ENCODE measurements at regions not wholly inside any gene's neighbourhood (a gene's known extent, or its start where the extent isn't known, plus 50 kb on each side); places are given as distances from the start of the nearest gene placed in this dataset.

DNA sequence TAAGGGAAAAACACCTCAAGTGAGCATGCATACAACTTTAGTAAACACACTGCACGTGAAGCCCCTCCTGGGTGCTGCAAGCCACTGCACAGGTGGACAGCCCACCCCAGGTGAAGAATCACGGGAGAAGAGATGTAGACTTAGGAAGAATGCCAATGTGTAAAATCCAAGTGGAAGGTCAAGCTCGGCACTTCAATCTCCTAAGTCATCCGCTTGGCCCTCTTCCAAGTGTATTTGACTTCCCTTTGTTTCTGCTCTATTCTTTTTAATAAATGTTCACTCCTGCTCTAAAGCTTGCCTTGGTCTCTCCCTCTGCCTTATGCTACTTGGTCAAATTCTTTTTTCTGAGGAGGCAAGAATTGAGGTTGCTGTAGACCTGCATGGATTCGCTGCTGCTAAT, 316.6 kb downstream of the EDEM1 start:
- no peak for ATAC-seq
- TF ChIP-seq CSRNP3 (CRISPR knock-in tag; IDR thresholded peaks at IDR 0.05) = no peak
- TF ChIP-seq ZFP30 (CRISPR knock-in tag; IDR thresholded peaks at IDR 0.05) = no peak
- TF ChIP-seq CSDC2 (CRISPR knock-in tag; IDR thresholded peaks at IDR 0.05) = no peak
- no peak for TF ChIP-seq CREB5 (CRISPR knock-in tag; IDR thresholded peaks at IDR 0.05; ENCODE audit: low read depth)
- no peak for TF ChIP-seq PPARA (CRISPR knock-in tag; IDR thresholded peaks at IDR 0.05; ENCODE audit: borderline replicate concordance)
- TF ChIP-seq, protein P1, sequence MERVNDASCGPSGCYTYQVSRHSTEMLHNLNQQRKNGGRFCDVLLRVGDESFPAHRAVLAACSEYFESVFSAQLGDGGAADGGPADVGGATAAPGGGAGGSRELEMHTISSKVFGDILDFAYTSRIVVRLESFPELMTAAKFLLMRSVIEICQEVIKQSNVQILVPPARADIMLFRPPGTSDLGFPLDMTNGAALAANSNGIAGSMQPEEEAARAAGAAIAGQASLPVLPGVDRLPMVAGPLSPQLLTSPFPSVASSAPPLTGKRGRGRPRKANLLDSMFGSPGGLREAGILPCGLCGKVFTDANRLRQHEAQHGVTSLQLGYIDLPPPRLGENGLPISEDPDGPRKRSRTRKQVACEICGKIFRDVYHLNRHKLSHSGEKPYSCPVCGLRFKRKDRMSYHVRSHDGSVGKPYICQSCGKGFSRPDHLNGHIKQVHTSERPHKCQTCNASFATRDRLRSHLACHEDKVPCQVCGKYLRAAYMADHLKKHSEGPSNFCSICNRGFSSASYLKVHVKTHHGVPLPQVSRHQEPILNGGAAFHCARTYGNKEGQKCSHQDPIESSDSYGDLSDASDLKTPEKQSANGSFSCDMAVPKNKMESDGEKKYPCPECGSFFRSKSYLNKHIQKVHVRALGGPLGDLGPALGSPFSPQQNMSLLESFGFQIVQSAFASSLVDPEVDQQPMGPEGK (CRISPR knock-in tag; IDR thresholded peaks at IDR 0.05; ENCODE audit: borderline replicate concordance) = no peak
- TF ChIP-seq TOX (CRISPR knock-in tag; IDR thresholded peaks at IDR 0.05; ENCODE audit: borderline replicate concordance) = no peak
- no peak for TF ChIP-seq ZC3H10 (CRISPR knock-in tag; IDR thresholded peaks at IDR 0.05)
- no peak for TF ChIP-seq ISL1 (CRISPR knock-in tag; IDR thresholded peaks at IDR 0.05)
- TF ChIP-seq BACH2 (CRISPR knock-in tag; IDR thresholded peaks at IDR 0.05; ENCODE audit: borderline replicate concordance) = no peak
- TF ChIP-seq SNAI2 (CRISPR knock-in tag; IDR thresholded peaks at IDR 0.05) = no peak
- TF ChIP-seq ZFP3 (CRISPR knock-in tag; IDR thresholded peaks at IDR 0.05) = no peak
- TF ChIP-seq GLIS3 (CRISPR knock-in tag; IDR thresholded peaks at IDR 0.05) = no peak
- TF ChIP-seq TCF4 (CRISPR knock-in tag; IDR thresholded peaks at IDR 0.05; ENCODE audit: borderline replicate concordance) = no peak
- no peak for TF ChIP-seq ZNF565 (CRISPR knock-in tag; conservative IDR thresholded peaks at IDR 0.05; ENCODE audit: low read depth)
- TF ChIP-seq, protein P2, sequence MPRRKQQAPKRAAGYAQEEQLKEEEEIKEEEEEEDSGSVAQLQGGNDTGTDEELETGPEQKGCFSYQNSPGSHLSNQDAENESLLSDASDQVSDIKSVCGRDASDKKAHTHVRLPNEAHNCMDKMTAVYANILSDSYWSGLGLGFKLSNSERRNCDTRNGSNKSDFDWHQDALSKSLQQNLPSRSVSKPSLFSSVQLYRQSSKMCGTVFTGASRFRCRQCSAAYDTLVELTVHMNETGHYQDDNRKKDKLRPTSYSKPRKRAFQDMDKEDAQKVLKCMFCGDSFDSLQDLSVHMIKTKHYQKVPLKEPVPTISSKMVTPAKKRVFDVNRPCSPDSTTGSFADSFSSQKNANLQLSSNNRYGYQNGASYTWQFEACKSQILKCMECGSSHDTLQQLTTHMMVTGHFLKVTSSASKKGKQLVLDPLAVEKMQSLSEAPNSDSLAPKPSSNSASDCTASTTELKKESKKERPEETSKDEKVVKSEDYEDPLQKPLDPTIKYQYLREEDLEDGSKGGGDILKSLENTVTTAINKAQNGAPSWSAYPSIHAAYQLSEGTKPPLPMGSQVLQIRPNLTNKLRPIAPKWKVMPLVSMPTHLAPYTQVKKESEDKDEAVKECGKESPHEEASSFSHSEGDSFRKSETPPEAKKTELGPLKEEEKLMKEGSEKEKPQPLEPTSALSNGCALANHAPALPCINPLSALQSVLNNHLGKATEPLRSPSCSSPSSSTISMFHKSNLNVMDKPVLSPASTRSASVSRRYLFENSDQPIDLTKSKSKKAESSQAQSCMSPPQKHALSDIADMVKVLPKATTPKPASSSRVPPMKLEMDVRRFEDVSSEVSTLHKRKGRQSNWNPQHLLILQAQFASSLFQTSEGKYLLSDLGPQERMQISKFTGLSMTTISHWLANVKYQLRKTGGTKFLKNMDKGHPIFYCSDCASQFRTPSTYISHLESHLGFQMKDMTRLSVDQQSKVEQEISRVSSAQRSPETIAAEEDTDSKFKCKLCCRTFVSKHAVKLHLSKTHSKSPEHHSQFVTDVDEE (CRISPR knock-in tag; IDR thresholded peaks at IDR 0.05) = no peak

GRCh38 chr3:5505163-5505562, 317.7 kb downstream of the EDEM1 start:
- no peak for TF ChIP-seq GLIS3 (CRISPR knock-in tag; IDR thresholded peaks at IDR 0.05)
- TF ChIP-seq, protein P1 (CRISPR knock-in tag; IDR thresholded peaks at IDR 0.05; ENCODE audit: borderline replicate concordance) = no peak
- no peak for TF ChIP-seq CREB5 (CRISPR knock-in tag; IDR thresholded peaks at IDR 0.05; ENCODE audit: low read depth)
- TF ChIP-seq ZNF8 (CRISPR knock-in tag; IDR thresholded peaks at IDR 0.05) = no peak
- no peak for TF ChIP-seq CSDC2 (CRISPR knock-in tag; IDR thresholded peaks at IDR 0.05)
- no peak for TF ChIP-seq ZFP30 (CRISPR knock-in tag; IDR thresholded peaks at IDR 0.05)
- TF ChIP-seq ESRRG (CRISPR knock-in tag; IDR thresholded peaks at IDR 0.05) = no peak
- TF ChIP-seq ZNF70 (CRISPR knock-in tag; IDR thresholded peaks at IDR 0.05) = no peak
- TF ChIP-seq TCF4 (CRISPR knock-in tag; IDR thresholded peaks at IDR 0.05; ENCODE audit: borderline replicate concordance) = no peak
- TF ChIP-seq ARNTL (CRISPR knock-in tag; IDR thresholded peaks at IDR 0.05; ENCODE audit: borderline replicate concordance, low read depth) = no peak
- no peak for TF ChIP-seq CSRNP3 (CRISPR knock-in tag; IDR thresholded peaks at IDR 0.05)
- no peak for TF ChIP-seq TOX (CRISPR knock-in tag; IDR thresholded peaks at IDR 0.05; ENCODE audit: borderline replicate concordance)
- TF ChIP-seq ZFP3 (CRISPR knock-in tag; IDR thresholded peaks at IDR 0.05) = no peak
- TF ChIP-seq BACH2 (CRISPR knock-in tag; IDR thresholded peaks at IDR 0.05; ENCODE audit: borderline replicate concordance) = no peak
- no peak for TF ChIP-seq OSR1 (CRISPR knock-in tag; IDR thresholded peaks at IDR 0.05)
- TF ChIP-seq ZC3H10 (CRISPR knock-in tag; IDR thresholded peaks at IDR 0.05) = no peak
- no peak for TF ChIP-seq SNAI2 (CRISPR knock-in tag; IDR thresholded peaks at IDR 0.05)
- TF ChIP-seq, protein P3, sequence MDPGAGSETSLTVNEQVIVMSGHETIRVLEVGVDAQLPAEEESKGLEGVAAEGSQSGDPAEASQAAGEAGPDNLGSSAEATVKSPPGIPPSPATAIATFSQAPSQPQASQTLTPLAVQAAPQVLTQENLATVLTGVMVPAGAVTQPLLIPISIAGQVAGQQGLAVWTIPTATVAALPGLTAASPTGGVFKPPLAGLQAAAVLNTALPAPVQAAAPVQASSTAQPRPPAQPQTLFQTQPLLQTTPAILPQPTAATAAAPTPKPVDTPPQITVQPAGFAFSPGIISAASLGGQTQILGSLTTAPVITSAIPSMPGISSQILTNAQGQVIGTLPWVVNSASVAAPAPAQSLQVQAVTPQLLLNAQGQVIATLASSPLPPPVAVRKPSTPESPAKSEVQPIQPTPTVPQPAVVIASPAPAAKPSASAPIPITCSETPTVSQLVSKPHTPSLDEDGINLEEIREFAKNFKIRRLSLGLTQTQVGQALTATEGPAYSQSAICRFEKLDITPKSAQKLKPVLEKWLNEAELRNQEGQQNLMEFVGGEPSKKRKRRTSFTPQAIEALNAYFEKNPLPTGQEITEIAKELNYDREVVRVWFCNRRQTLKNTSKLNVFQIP (CRISPR knock-in tag; IDR thresholded peaks at IDR 0.05; ENCODE audit: borderline replicate concordance, low read depth) = no peak
- no peak for ATAC-seq
